ENCODE measurements at regions not wholly inside any gene's neighbourhood (a gene's known extent, or its start where the extent isn't known, plus 50 kb on each side); places are given as distances from the start of the nearest gene placed in this dataset.

GRCh38 chr1:239283216-239283615 lies 103.2 kb upstream of the CHRM3 start:
- ATAC-seq: no peak
- H3K9me3 ChIP-seq: no peaks in the 10 kb centered on the region

GRCh38 chr1:239282411-239282810 lies 104.0 kb upstream of the CHRM3 start:
- DNase-seq: no peak
- ATAC-seq: no peak
- Histone ChIP-seq H3K4me1 (no peaks in the 10 kb centered on the region), H3K9me3 (no peaks in the 10 kb centered on the region), H3K27me3 (no peaks in the 10 kb centered on the region), H3K27ac (no peak overlapping the region), H3K36me3 (no peaks in the 10 kb centered on the region), H3K4me3 (no peak overlapping the region)
- intact Hi-C loops (cut with DNase I): no loop called here
- TF ChIP-seq CTCF (IDR thresholded peaks at IDR 0.05): no peak

More at GRCh38 chr1:239283216-239283615, 103.2 kb upstream of the CHRM3 start:
- intact Hi-C loops (cut with DNase I): no loop called here
- no peaks in the 10 kb centered on the region for H3K4me1 ChIP-seq
- no peaks in the 10 kb centered on the region for H3K36me3 ChIP-seq
- no peak for TF ChIP-seq CTCF (IDR thresholded peaks at IDR 0.05)
- H3K4me3 ChIP-seq: no peak overlapping the region
- no peaks in the 10 kb centered on the region for H3K27me3 ChIP-seq
- no peak overlapping the region for H3K27ac ChIP-seq
- no peak for DNase-seq

GRCh38 chr1:239276051-239276450 lies 110.3 kb upstream of the CHRM3 start:
- DNase-seq (no peak), ATAC-seq (no peak)
- intact Hi-C loops (cut with DNase I): no loop called here
- Histone ChIP-seq H3K9me3 (peaks cover 0 to 21% of the 10 kb centered on the region in 2 donors), H3K27me3 (no peaks in the 10 kb centered on the region), H3K4me1 (no peaks in the 10 kb centered on the region), H3K36me3 (no peaks in the 10 kb centered on the region), H3K27ac (no peak overlapping the region), H3K4me3 (no peak overlapping the region)
- TF ChIP-seq CTCF (IDR thresholded peaks at IDR 0.05): no peak

- Histone ChIP-seq H3K36me3 (no peaks in the 10 kb centered on the region), H3K27me3 (no peaks in the 10 kb centered on the region), H3K27ac (no peak overlapping the region), H3K9me3 (peaks cover 0 to 21% of the 10 kb centered on the region in 2 donors), H3K4me3 (no peak overlapping the region), H3K4me1 (no peaks in the 10 kb centered on the region)
- intact Hi-C loops (cut with DNase I): no loop called here
- no peak for TF ChIP-seq CTCF (IDR thresholded peaks at IDR 0.05)
- ATAC-seq (no peak), DNase-seq (no peak)
Observed at GRCh38 chr1:239274242-239274830, 112.0 kb upstream of the CHRM3 start.

- no peaks in the 10 kb centered on the region for H3K27me3 ChIP-seq
- TF ChIP-seq CTCF (IDR thresholded peaks at IDR 0.05): no peak
- H3K4me1 ChIP-seq: no peaks in the 10 kb centered on the region
- peaks cover 0 to 13% of the 10 kb centered on the region in 2 donors for H3K9me3 ChIP-seq
- no peaks in the 10 kb centered on the region for H3K36me3 ChIP-seq
- no peak overlapping the region for H3K27ac ChIP-seq
- no peak overlapping the region for H3K4me3 ChIP-seq
- DNase-seq (no peak), ATAC-seq (no peak)
- intact Hi-C loops (cut with DNase I): no loop called here
Observed at GRCh38 chr1:239270509-239270908, 115.9 kb upstream of the CHRM3 start.
